Tibial nerve (tissue), 4 donors: ENCODE measurements at regions not wholly inside any gene's neighbourhood (a gene's known extent, or its start where the extent isn't known, plus 50 kb on each side); places are given as distances from the start of the nearest gene placed in this dataset.

Experiments
- DNase-seq, 2 donors: peaks; one replicate each; pipeline ENCODE4 v3.0.0-alpha.2; 2019; ENCODE audit warnings: low spot score in 2 of 2
- H3K27ac ChIP-seq, 4 donors: fragments of 200-600 bp; sonication (generic) in 3 of 4; one replicate each; pipeline ENCODE4 v1.5.1; 2017 to 2019; ENCODE audit warnings: mild to moderate bottlenecking in 1 of 4
- H3K27me3 ChIP-seq, 2 donors: fragments of 200-600 bp; sonication (generic) in 1 of 2; one replicate each; pipeline versions ENCODE4 v1.5.1 to v1.6.0; 2017 to 2019
- H3K36me3 ChIP-seq, 3 donors: fragments of 200-600 bp; sonication (generic); one replicate each; pipeline ENCODE4 v1.5.1; 2018 to 2019
- H3K4me1 ChIP-seq, 4 donors: fragments of 200-600 bp; sonication (generic) in 3 of 4; one replicate each; pipeline ENCODE4 v1.5.1; 2017 to 2019
- H3K4me3 ChIP-seq, 4 donors: fragments of 200-600 bp; sonication (generic) in 3 of 4; one replicate each; pipeline ENCODE4 v1.5.1; 2017 to 2019; ENCODE audit warnings: mild to moderate bottlenecking in 1 of 4, moderate library complexity in 1 of 4
- H3K9me3 ChIP-seq, 4 donors: fragments of 200-600 bp; sonication (generic) in 3 of 4; one replicate each; pipeline ENCODE4 v1.5.1; 2017 to 2019
- EP300 ChIP-seq, 2 donors: sonication (generic); formaldehyde crosslinking; IDR thresholded peaks; one replicate each; pipeline ENCODE4 v1.6.1; 2017; ENCODE audit warnings: antibody characterized with exemption in 2 of 2, mild to moderate bottlenecking in 1 of 2
- POLR2A ChIP-seq, 2 donors: fragments of 450-650 bp; IDR thresholded peaks; one replicate each; pipeline ENCODE4 v1.6.1; 2017; ENCODE audit warnings: antibody characterized with exemption in 2 of 2, mild to moderate bottlenecking in 2 of 2, moderate library complexity in 2 of 2
- whole genome bisulfite sequencing, 2 donors: methylation state at CpG; one replicate each; pipeline ENCODE4 v1.1.5; 2018; 5-methylcytosine and 5-hydroxymethylcytosine counted together
- TF ChIP-seq, protein P1 (sequence below), 5 experiments: fragments of 200-600 bp in 3 of 5; fragments of 450-650 bp in 2 of 5; sonication (generic) in 3 of 5; IDR thresholded peaks; one replicate each; pipeline ENCODE4 v1.5.1; 2016 to 2019; ENCODE audit warnings: antibody characterized with exemption in 5 of 5, mild to moderate bottlenecking in 3 of 5, moderate library complexity in 2 of 5

- Histone ChIP-seq H3K36me3 (no peaks in the 10 kb centered on the region), H3K9me3 (no peaks in the 10 kb centered on the region), H3K27me3 (no peaks in the 10 kb centered on the region), H3K27ac (no peak overlapping the region), H3K4me1 (no peaks in the 10 kb centered on the region), H3K4me3 (no peak overlapping the region)
- DNase-seq = no peak
- TF ChIP-seq EP300 (IDR thresholded peaks at IDR 0.05) (no peak), POLR2A (IDR thresholded peaks at IDR 0.05) (no peak)
- TF ChIP-seq, protein P1, sequence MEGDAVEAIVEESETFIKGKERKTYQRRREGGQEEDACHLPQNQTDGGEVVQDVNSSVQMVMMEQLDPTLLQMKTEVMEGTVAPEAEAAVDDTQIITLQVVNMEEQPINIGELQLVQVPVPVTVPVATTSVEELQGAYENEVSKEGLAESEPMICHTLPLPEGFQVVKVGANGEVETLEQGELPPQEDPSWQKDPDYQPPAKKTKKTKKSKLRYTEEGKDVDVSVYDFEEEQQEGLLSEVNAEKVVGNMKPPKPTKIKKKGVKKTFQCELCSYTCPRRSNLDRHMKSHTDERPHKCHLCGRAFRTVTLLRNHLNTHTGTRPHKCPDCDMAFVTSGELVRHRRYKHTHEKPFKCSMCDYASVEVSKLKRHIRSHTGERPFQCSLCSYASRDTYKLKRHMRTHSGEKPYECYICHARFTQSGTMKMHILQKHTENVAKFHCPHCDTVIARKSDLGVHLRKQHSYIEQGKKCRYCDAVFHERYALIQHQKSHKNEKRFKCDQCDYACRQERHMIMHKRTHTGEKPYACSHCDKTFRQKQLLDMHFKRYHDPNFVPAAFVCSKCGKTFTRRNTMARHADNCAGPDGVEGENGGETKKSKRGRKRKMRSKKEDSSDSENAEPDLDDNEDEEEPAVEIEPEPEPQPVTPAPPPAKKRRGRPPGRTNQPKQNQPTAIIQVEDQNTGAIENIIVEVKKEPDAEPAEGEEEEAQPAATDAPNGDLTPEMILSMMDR (IDR thresholded peaks at IDR 0.05) = no peak
- WGBS, 2 donors = 71 to 82% methylated on average over 2 of the region's 2 CpGs
Observed at GRCh38 chr9:12413986-12414385, 279.2 kb upstream of the TYRP1 start.

- no peak overlapping the region for H3K27ac ChIP-seq
- DNase-seq = no peak
- H3K4me3 ChIP-seq = no peak overlapping the region
- no peaks in the 10 kb centered on the region for H3K4me1 ChIP-seq
- H3K27me3 ChIP-seq = no peaks in the 10 kb centered on the region
- no peaks in the 10 kb centered on the region for H3K36me3 ChIP-seq
- no peaks in the 10 kb centered on the region for H3K9me3 ChIP-seq
- WGBS, 2 donors = 44 to 45% methylated on average over 7 of the region's 7 CpGs
- no peak for TF ChIP-seq POLR2A (IDR thresholded peaks at IDR 0.05)
- no peak for TF ChIP-seq EP300 (IDR thresholded peaks at IDR 0.05)
- TF ChIP-seq, protein P1 (IDR thresholded peaks at IDR 0.05) = no peak
Observed at GRCh38 chr9:12414514-12414913, 278.7 kb upstream of the TYRP1 start.

- no peak for TF ChIP-seq EP300 (IDR thresholded peaks at IDR 0.05)
- no peak for TF ChIP-seq POLR2A (IDR thresholded peaks at IDR 0.05)
- TF ChIP-seq, protein P1 (IDR thresholded peaks at IDR 0.05) = no peak
- Histone ChIP-seq H3K9me3 (no peaks in the 10 kb centered on the region), H3K4me3 (no peak overlapping the region), H3K36me3 (no peaks in the 10 kb centered on the region), H3K27me3 (no peaks in the 10 kb centered on the region), H3K27ac (no peak overlapping the region), H3K4me1 (no peaks in the 10 kb centered on the region)
- WGBS, 2 donors = 90 to 91% methylated on average over 2 of the region's 2 CpGs
- no peak for DNase-seq
Observed at GRCh38 chr9:12415361-12415760, 277.8 kb upstream of the TYRP1 start.

DNA sequence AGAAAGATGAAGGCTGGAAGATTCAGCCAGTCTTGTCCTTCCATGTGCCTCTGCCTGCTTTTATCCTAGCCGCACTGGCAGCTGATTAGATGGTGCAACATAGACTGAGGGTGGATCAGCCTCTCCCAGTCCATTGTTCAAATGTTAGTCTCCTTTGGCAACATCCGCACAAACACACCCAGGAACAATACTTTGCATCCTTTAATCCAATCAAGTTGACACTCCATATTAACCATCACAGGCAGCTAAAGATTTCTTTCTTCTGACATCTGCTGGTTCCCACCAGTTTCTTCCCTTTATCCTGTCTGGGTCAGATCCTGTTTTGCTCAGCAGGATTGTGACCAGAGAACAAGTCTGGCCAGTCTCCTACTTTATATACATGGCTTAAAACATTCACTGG, 276.5 kb upstream of the TYRP1 start:
- Histone ChIP-seq H3K4me1 (no peaks in the 10 kb centered on the region), H3K27ac (no peak overlapping the region), H3K36me3 (no peaks in the 10 kb centered on the region), H3K4me3 (no peak overlapping the region), H3K9me3 (no peaks in the 10 kb centered on the region), H3K27me3 (no peaks in the 10 kb centered on the region)
- DNase-seq = no peak
- TF ChIP-seq EP300 (IDR thresholded peaks at IDR 0.05) (no peak), POLR2A (IDR thresholded peaks at IDR 0.05) (no peak)
- TF ChIP-seq, protein P1 (IDR thresholded peaks at IDR 0.05) = no peak
- WGBS, 2 donors = 90 to 98% methylated on average over 2 of the region's 2 CpGs

DNA sequence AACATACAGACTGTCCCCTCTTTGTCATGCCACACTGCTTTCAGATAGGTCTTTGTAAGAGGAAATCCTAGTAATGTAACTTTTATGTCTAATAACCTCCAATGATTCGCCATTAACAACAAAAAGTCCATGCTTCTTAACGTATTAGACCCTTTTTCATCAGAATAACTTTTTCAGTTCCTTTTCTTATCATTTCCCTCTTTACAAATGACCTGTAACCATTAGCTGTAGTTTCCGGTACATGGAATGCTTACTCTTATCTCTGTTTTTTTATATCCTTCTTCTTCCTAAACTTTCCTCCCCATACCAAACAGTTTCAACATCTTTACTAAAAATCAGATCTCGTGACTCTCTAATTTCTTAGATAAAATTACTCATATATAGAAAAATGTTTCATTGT, 268.9 kb upstream of the TYRP1 start:
- H3K27ac ChIP-seq = no peak overlapping the region
- H3K27me3 ChIP-seq = no peaks in the 10 kb centered on the region
- H3K9me3 ChIP-seq = no peaks in the 10 kb centered on the region
- no peaks in the 10 kb centered on the region for H3K36me3 ChIP-seq
- 68 to 70% methylated on average over 4 of the region's 4 CpGs for WGBS, 2 donors
- H3K4me3 ChIP-seq = no peak overlapping the region
- H3K4me1 ChIP-seq = no peaks in the 10 kb centered on the region
- TF ChIP-seq EP300 (IDR thresholded peaks at IDR 0.05) (no peak), POLR2A (IDR thresholded peaks at IDR 0.05) (no peak)
- TF ChIP-seq, protein P1 (IDR thresholded peaks at IDR 0.05) = no peak
- no peak for DNase-seq
